ENCODE measurements at regions not wholly inside any gene's neighbourhood (a gene's known extent, or its start where the extent isn't known, plus 50 kb on each side); places are given as distances from the start of the nearest gene placed in this dataset.
"Not testable (repeated sequence)": the region's sequence is repeated elsewhere in the genome, so short reads cannot be mapped to it uniquely, and the experiment has no call there.

- FAIRE-seq = no peak
Observed at GRCh38 chr2:129354631-129355030, 624.8 kb upstream of the RAB6C start.

GRCh38 chr2:129361688-129362087, 617.8 kb upstream of the RAB6C start:
- no peak for FAIRE-seq

- no peak for FAIRE-seq
Observed at GRCh38 chr2:129366263-129366662, 613.2 kb upstream of the RAB6C start.

- FAIRE-seq = no peak
Observed at GRCh38 chr2:129367107-129367506, 612.4 kb upstream of the RAB6C start.

GRCh38 chr2:129369437-129369836, 610.0 kb upstream of the RAB6C start:
- FAIRE-seq = no peak

- no peak for FAIRE-seq
Observed at GRCh38 chr2:129374452-129374851, 605.0 kb upstream of the RAB6C start.

- FAIRE-seq = no peak
Observed at GRCh38 chr2:129375632-129376425, 603.6 kb upstream of the RAB6C start.

GRCh38 chr2:129376426-129377077, 602.9 kb upstream of the RAB6C start:
- FAIRE-seq = no peak

- FAIRE-seq = no peak
Observed at GRCh38 chr2:129377078-129377469, 602.4 kb upstream of the RAB6C start.

- no peak for FAIRE-seq
Observed at GRCh38 chr2:129378186-129378585, 601.3 kb upstream of the RAB6C start.

GRCh38 chr2:129379411-129379810, 600.1 kb upstream of the RAB6C start:
- FAIRE-seq = no peak

- no peak for FAIRE-seq
Observed at GRCh38 chr2:129381789-129382188, 597.7 kb upstream of the RAB6C start.

GRCh38 chr2:129388870-129389269, 590.6 kb upstream of the RAB6C start:
- no peak for FAIRE-seq

GRCh38 chr2:129393816-129394215, 585.6 kb upstream of the RAB6C start:
- no peak for FAIRE-seq

- FAIRE-seq = no peak
Observed at GRCh38 chr2:129396980-129397599, 582.4 kb upstream of the RAB6C start.

- no peak for FAIRE-seq
Observed at GRCh38 chr2:129400826-129401225, 578.6 kb upstream of the RAB6C start.

GRCh38 chr2:129402076-129402475, 577.4 kb upstream of the RAB6C start:
- FAIRE-seq = no peak

- no peak for FAIRE-seq
Observed at GRCh38 chr2:129404000-129404685, 575.3 kb upstream of the RAB6C start.

- no peak for FAIRE-seq
Observed at GRCh38 chr2:129408570-129408969, 570.9 kb upstream of the RAB6C start.

- FAIRE-seq = not testable (repeated sequence)
Observed at GRCh38 chr2:129417041-129417440, 562.4 kb upstream of the RAB6C start.

GRCh38 chr2:129422028-129422427, 557.4 kb upstream of the RAB6C start:
- FAIRE-seq = no peak

GRCh38 chr2:129428086-129428660, 551.3 kb upstream of the RAB6C start:
- FAIRE-seq = no peak

GRCh38 chr2:129430911-129431310, 548.6 kb upstream of the RAB6C start:
- no peak for FAIRE-seq

Data from G401.6 (cell line).